K562 (cell line): ENCODE measurements at regions not wholly inside any gene's neighbourhood (a gene's known extent, or its start where the extent isn't known, plus 50 kb on each side); places are given as distances from the start of the nearest gene placed in this dataset.

Source experiments
- ATAC-seq: fragments of 200-7000 bp; cut with Tn5 transposase; 3 replicates; pipeline ENCODE4 v1.9.1; 2020; ENCODE audit warnings: moderate library complexity
- BruUV-seq: library from RNA; stranded (reverse); fragments of 400-500 nt; replicated peaks from 2 replicates; lab custom pipeline; 2021; lab: Mats Ljungman, UMichigan
- CTCF ChIA-PET: fragments of 300-600 bp; formaldehyde crosslinking; extraction: SDS; loops from one replicate; lab custom pipeline; 2021; ENCODE audit warnings: low intra/inter-chr PET ratio; lab: Yijun Ruan, JAX
- POLR2A ChIA-PET: fragments of 300-600, 350-650 bp; sonication (Branson Sonifier 250); formaldehyde crosslinking; extraction: SDS; loops from one replicate; lab custom pipeline; 2021; ENCODE audit warnings: antibody characterized with exemption, inconsistent platforms; lab: Yijun Ruan, JAX
- DNase-seq, 4 experiments: peaks; one replicate each; pipeline versions ENCODE4 v3.0.0 to v3.0.0-alpha.2; 2011 to 2018; ENCODE audit warnings: low spot score in 3 of 4, mixed read lengths in 3 of 4; ENCODE audit errors: extremely low read depth in 1 of 4
- FAIRE-seq: peaks from 2 replicates; lab custom pipeline; 2011; peaks lifted over from hg19 to GRCh38; lab: Jason Lieb, UNC
- H2AFZ ChIP-seq: 2 replicates; pipeline ENCODE4 v1.6.0; 2011; ENCODE audit warnings: low read depth, low read length, control low read depth, inconsistent platforms
- H3K27ac ChIP-seq: fragments of 200-600 bp; 3 replicates; pipeline ENCODE4 v1.8.0; 2011; ENCODE audit warnings: low read depth, mild to moderate bottlenecking, control low read depth, inconsistent platforms, low read length, moderate library complexity, mixed read lengths; ENCODE audit errors: extremely low read depth
- H3K27me3 ChIP-seq, 2 experiments: fragments of 300-600 bp in 1 of 2; 2 replicates in 1 of 2; 3 replicates in 1 of 2; pipeline versions ENCODE4 v1.6.0 to v1.8.0; 2011; ENCODE audit warnings: inconsistent platforms in 2 of 2, low read length in 2 of 2, mild to moderate bottlenecking in 1 of 2, mixed read lengths in 1 of 2, moderate library complexity in 1 of 2; ENCODE audit not compliant: control insufficient read depth in 2 of 2, insufficient read depth in 2 of 2
- H3K36me3 ChIP-seq: fragments of 300-600 bp; 3 replicates; pipeline ENCODE4 v1.8.0; 2011; ENCODE audit warnings: mild to moderate bottlenecking, low read length, inconsistent platforms; ENCODE audit not compliant: control insufficient read depth, insufficient read depth
- H3K4me1 ChIP-seq, 2 experiments: fragments of 200-600 bp in 1 of 2; replicated peaks in 1 of 2; 2 replicates in 1 of 2; 3 replicates in 1 of 2; pipeline versions ENCODE4 v1.5.1 to v1.8.0; 2011; ENCODE audit warnings: inconsistent platforms in 2 of 2, low read length in 2 of 2, mild to moderate bottlenecking in 1 of 2, mixed read lengths in 1 of 2, moderate library complexity in 1 of 2; ENCODE audit not compliant: control insufficient read depth in 2 of 2, insufficient read depth in 2 of 2
- H3K4me2 ChIP-seq: 2 replicates; pipeline ENCODE4 v1.6.1; 2011; ENCODE audit warnings: low read length, control low read depth, inconsistent platforms, mixed read lengths; ENCODE audit not compliant: insufficient read depth
- H3K4me3 ChIP-seq: fragments of 200-600 bp; sonication (generic), shearing (Covaris generic); 2 replicates; pipeline ENCODE4 v1.5.1; 2016; ENCODE audit warnings: control low read depth, inconsistent platforms
- H3K79me2 ChIP-seq: fragments of 200-600 bp; 3 replicates; pipeline ENCODE4 v1.8.0; 2011; ENCODE audit warnings: low read length, inconsistent platforms; ENCODE audit not compliant: control insufficient read depth, insufficient read depth
- H3K9ac ChIP-seq, 2 experiments: 2 replicates each; pipeline versions ENCODE4 v1.6.0 to v1.6.1; 2011; ENCODE audit warnings: low read depth in 2 of 2, low read length in 2 of 2, control low read depth in 1 of 2, inconsistent platforms in 1 of 2, mild to moderate bottlenecking in 1 of 2, mixed read lengths in 1 of 2; ENCODE audit not compliant: insufficient read depth in 1 of 2
- H3K9me1 ChIP-seq: one replicate; pipeline ENCODE4 v1.6.0; 2011; ENCODE audit warnings: inconsistent platforms, mild to moderate bottlenecking, low read length, moderate library complexity; ENCODE audit not compliant: control insufficient read depth, insufficient read depth
- H3K9me3 ChIP-seq: replicated peaks from 2 replicates; pipeline ENCODE4 v1.5.1; 2011; ENCODE audit warnings: low read depth, low read length, inconsistent platforms; ENCODE audit not compliant: control insufficient read depth, insufficient read depth
- H4K20me1 ChIP-seq: replicated peaks from 2 replicates; pipeline ENCODE4 v1.6.1; 2011; ENCODE audit warnings: low read length, inconsistent platforms, mixed read lengths; ENCODE audit not compliant: control insufficient read depth, insufficient read depth
- ATF3 ChIP-seq, 2 experiments: fragments of 450-650 bp in 1 of 2; sonication (generic) in 1 of 2; formaldehyde crosslinking in 1 of 2; IDR thresholded peaks in 1 of 2; conservative IDR thresholded peaks in 1 of 2; 2 replicates each; pipeline versions ENCODE4 v1.6.1 to v1.8.1; 2016 to 2023; ENCODE audit warnings: mild to moderate bottlenecking in 2 of 2, moderate library complexity in 2 of 2, inconsistent platforms in 1 of 2, missing genetic modification reagents in 1 of 2
- ATF7 ChIP-seq: fragments of 450-650 bp; IDR thresholded peaks from 2 replicates; pipeline ENCODE4 v1.7.1; 2014; ENCODE audit warnings: mild to moderate bottlenecking, moderate library complexity
- BRD4 ChIP-seq: fragments of 200-600 bp; sonication (generic); IDR thresholded peaks from 2 replicates; pipeline ENCODE4 v1.6.1; 2017; ENCODE audit warnings: inconsistent platforms
- CXXC5 ChIP-seq: fragments of 250-450 bp; sonication (Bioruptor Pico); IDR thresholded peaks from 2 replicates; pipeline ENCODE4 v1.8.0; 2022; ENCODE audit warnings: inconsistent platforms, mild to moderate bottlenecking, moderate library complexity
- HOXB6 ChIP-seq: fragments of 250-450 bp; sonication (Bioruptor Pico); IDR thresholded peaks from 2 replicates; pipeline ENCODE4 v1.5.1; 2022; ENCODE audit warnings: mild to moderate bottlenecking, borderline replicate concordance
- KDM4B ChIP-seq, 2 experiments: fragments of 450-650 bp in 1 of 2; sonication (generic) in 1 of 2; IDR thresholded peaks; 2 replicates each; pipeline ENCODE4 v1.6.1; 2016 to 2017; ENCODE audit warnings: borderline replicate concordance in 2 of 2, antibody characterized with exemption in 1 of 2, low read depth in 1 of 2, mild to moderate bottlenecking in 1 of 2
- NR3C1 ChIP-seq: sonication (generic); formaldehyde crosslinking; IDR thresholded peaks from 2 replicates; pipeline ENCODE4 v1.8.1; 2022; ENCODE audit warnings: missing genetic modification reagents
- PRDM10 ChIP-seq: fragments of 450-650 bp; IDR thresholded peaks from 2 replicates; pipeline ENCODE4 v1.6.1; 2018; ENCODE audit not compliant: partially characterized antibody
- RBM22 ChIP-seq: fragments of 200-400 bp; formaldehyde crosslinking; IDR thresholded peaks from 2 replicates; pipeline ENCODE4 v1.6.1; 2018; ENCODE audit warnings: low read length, low read depth; ENCODE audit not compliant: poor library complexity, severe bottlenecking
- ZNF408 ChIP-seq: fragments of 250-450 bp; sonication (Bioruptor Pico); IDR thresholded peaks from 2 replicates; pipeline ENCODE4 v1.4.0; 2020; ENCODE audit warnings: low read depth, mild to moderate bottlenecking, moderate library complexity
- ZNF644 ChIP-seq: fragments of 200-800 bp; sonication (Bioruptor generic); IDR thresholded peaks from 2 replicates; pipeline ENCODE4 v1.6.1; 2016; ENCODE audit warnings: low read depth, missing genetic modification characterization, missing compliant biosample characterization
- WGBS: fragments of 100-300 bp; shearing (Covaris generic); methylation state at CpG from one replicate; pipeline ENCODE4 v1.1.6; 2016; ENCODE audit warnings: low coverage, mixed read lengths; ENCODE audit not compliant: insufficient coverage; ENCODE audit errors: missing lambda C conversion rate; 5-methylcytosine and 5-hydroxymethylcytosine counted together
- in situ Hi-C: fragments of 300-500 bp; cut with MboI; formaldehyde crosslinking; loops from 4 replicates; pipeline ENCODE4 v1.15.0; 2018; ENCODE audit warnings: inconsistent platforms, mixed read lengths
- intact Hi-C: fragments of 100-400 bp; cut with micrococcal nuclease; formaldehyde crosslinking; loops from 2 replicates; pipeline ENCODE4 v1.14.2; 2022
- TF ChIP-seq, protein P1 (sequence below): fragments of 450-650 bp; IDR thresholded peaks from 2 replicates; pipeline ENCODE4 v1.7.0; 2016; ENCODE audit warnings: borderline replicate concordance

- H3K4me3 ChIP-seq = no peak overlapping the region
- H3K4me1 ChIP-seq = no peaks in the 10 kb centered on the region
- FAIRE-seq = no peak
- no peak for DNase-seq
- no peaks in the 10 kb centered on the region for H3K9me1 ChIP-seq
- BruUV-seq = no TSS peak
- ChIA-PET POLR2A (interaction anchor here (0.6 kb wide), 1 partner anchor 30 kb away, joined by 3 read pairs; no protein-coding TSS in a partner anchor), CTCF (no interaction called here)
- H3K9me3 ChIP-seq = no peaks in the 10 kb centered on the region
- H3K79me2 ChIP-seq = no peaks in the 10 kb centered on the region
- no peak overlapping the region for H3K9ac ChIP-seq
- H4K20me1 ChIP-seq = no peaks in the 10 kb centered on the region
- H2AFZ ChIP-seq = no peak overlapping the region
- H3K27me3 ChIP-seq = peaks cover 17 to 41% of the 10 kb centered on the region in 2 experiments; a peak in 4 of 5 replicates
- intact Hi-C loops (no loop called here), in situ Hi-C loops (no loop called here)
- TF ChIP-seq ATF3 (IDR thresholded peaks at IDR 0.05) (no peak), ATF3 (CRISPR knock-in tag; conservative IDR thresholded peaks at IDR 0.05) (no peak), HOXB6 (CRISPR knock-in tag) (no peak), BRD4 (no peak), ZNF408 (no peak), ZNF644 (tag) (no peak), CXXC5 (CRISPR knock-in tag) (no peak), PRDM10 (no peak), NR3C1 (CRISPR knock-in tag) (no peak), KDM4B (IDR thresholded peaks at IDR 0.05; ENCODE audit: borderline replicate concordance in 2 of 2, low read depth in 1 of 2) (no peak), RBM22 (no peak), ATF7 (no peak)
- TF ChIP-seq, protein P1, sequence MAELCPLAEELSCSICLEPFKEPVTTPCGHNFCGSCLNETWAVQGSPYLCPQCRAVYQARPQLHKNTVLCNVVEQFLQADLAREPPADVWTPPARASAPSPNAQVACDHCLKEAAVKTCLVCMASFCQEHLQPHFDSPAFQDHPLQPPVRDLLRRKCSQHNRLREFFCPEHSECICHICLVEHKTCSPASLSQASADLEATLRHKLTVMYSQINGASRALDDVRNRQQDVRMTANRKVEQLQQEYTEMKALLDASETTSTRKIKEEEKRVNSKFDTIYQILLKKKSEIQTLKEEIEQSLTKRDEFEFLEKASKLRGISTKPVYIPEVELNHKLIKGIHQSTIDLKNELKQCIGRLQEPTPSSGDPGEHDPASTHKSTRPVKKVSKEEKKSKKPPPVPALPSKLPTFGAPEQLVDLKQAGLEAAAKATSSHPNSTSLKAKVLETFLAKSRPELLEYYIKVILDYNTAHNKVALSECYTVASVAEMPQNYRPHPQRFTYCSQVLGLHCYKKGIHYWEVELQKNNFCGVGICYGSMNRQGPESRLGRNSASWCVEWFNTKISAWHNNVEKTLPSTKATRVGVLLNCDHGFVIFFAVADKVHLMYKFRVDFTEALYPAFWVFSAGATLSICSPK = no peak
- no peak overlapping the region for H3K27ac ChIP-seq
- no peak for ATAC-seq
- H3K36me3 ChIP-seq = no peaks in the 10 kb centered on the region
- no peak overlapping the region for H3K4me2 ChIP-seq
- WGBS = 3% methylated on average over 3 of the region's 3 CpGs
Measured at GRCh38 chr16:80894091-80894490, 89.7 kb upstream of the CDYL2 start.
